ENCODE measurements at regions not wholly inside any gene's neighbourhood (a gene's known extent, or its start where the extent isn't known, plus 50 kb on each side); places are given as distances from the start of the nearest gene placed in this dataset.

DNA sequence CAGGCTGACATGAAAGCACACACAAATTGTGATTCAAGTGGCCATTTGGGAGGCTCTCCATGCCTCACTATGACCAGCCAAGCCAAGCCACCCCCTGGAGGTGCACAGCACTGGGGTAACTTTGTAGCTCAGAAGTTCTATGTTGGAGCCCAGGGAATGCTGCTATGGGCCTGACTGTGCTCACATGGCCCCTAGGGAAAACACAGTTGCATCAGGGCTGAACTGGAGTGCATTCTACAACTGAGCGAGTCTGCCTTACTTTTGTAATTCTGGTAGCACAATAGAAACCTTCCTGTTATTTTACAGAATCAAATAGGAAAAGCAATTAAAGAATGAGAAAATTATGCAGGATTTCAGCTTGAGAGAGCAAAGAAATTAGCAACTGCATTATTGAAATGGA, 455.5 kb upstream of the TRPC7 start:
- no peak overlapping the region for H4K8ac ChIP-seq (ENCODE audit: low read length)
- H3K4ac ChIP-seq (ENCODE audit: low read depth in 1 of 2, low read length in 2 of 2) = no peak overlapping the region
- H3K23ac ChIP-seq (ENCODE audit: low read length in 2 of 2) = no peak overlapping the region
- no peaks in the 10 kb centered on the region for H3K36me3 ChIP-seq (ENCODE audit: control insufficient read depth in 1 of 2, insufficient read depth in 2 of 2, low read depth in 1 of 2, low read length in 2 of 2)
- no peak overlapping the region for H2BK120ac ChIP-seq (ENCODE audit: low read depth, low read length)
- H3K27me3 ChIP-seq (ENCODE audit: control insufficient read depth in 1 of 2, insufficient read depth in 1 of 2, low read length in 2 of 2) = peaks cover 7 to 12% of the 10 kb centered on the region in 2 experiments
- no peak overlapping the region for H3K4me2 ChIP-seq (ENCODE audit: low read length, poor library complexity, severe bottlenecking)
- H3K14ac ChIP-seq (ENCODE audit: low read length in 2 of 2) = no peak overlapping the region
- no peak overlapping the region for H4K91ac ChIP-seq (ENCODE audit: low read length)
- H2BK15ac ChIP-seq (ENCODE audit: low read depth, poor library complexity, severe bottlenecking) = no peak overlapping the region
- H3K79me1 ChIP-seq (replicated peaks; ENCODE audit: low read length, poor library complexity, severe bottlenecking) = no peaks in the 10 kb centered on the region
- no peaks in the 10 kb centered on the region for H3K4me1 ChIP-seq (ENCODE audit: control insufficient read depth, insufficient read depth, low read depth, low read length)
- H2BK5ac ChIP-seq (ENCODE audit: low read depth, low read length, poor library complexity, severe bottlenecking) = no peak overlapping the region
- H3K9me3 ChIP-seq (ENCODE audit: control insufficient read depth, low read length) = no peaks in the 10 kb centered on the region
- no peak overlapping the region for H3K4me3 ChIP-seq (ENCODE audit: insufficient read depth in 1 of 2, low read depth in 1 of 2, low read length in 2 of 2)
- no peak for DNase-seq
- 100% methylated on average over 1 of the region's 1 CpG for WGBS
- H2AFZ ChIP-seq (ENCODE audit: low read depth, low read length) = no peak overlapping the region
- H3K18ac ChIP-seq (ENCODE audit: low read depth in 1 of 2, low read length in 2 of 2) = no peak overlapping the region
- no peak overlapping the region for H3K9ac ChIP-seq (ENCODE audit: low read length)
- H2BK12ac ChIP-seq (ENCODE audit: low read length in 2 of 2) = no peak overlapping the region
- no peak overlapping the region for H3K27ac ChIP-seq (ENCODE audit: low read length, poor library complexity, severe bottlenecking)
- no peak overlapping the region for H2AK5ac ChIP-seq (ENCODE audit: low read length, severe bottlenecking)

DNA sequence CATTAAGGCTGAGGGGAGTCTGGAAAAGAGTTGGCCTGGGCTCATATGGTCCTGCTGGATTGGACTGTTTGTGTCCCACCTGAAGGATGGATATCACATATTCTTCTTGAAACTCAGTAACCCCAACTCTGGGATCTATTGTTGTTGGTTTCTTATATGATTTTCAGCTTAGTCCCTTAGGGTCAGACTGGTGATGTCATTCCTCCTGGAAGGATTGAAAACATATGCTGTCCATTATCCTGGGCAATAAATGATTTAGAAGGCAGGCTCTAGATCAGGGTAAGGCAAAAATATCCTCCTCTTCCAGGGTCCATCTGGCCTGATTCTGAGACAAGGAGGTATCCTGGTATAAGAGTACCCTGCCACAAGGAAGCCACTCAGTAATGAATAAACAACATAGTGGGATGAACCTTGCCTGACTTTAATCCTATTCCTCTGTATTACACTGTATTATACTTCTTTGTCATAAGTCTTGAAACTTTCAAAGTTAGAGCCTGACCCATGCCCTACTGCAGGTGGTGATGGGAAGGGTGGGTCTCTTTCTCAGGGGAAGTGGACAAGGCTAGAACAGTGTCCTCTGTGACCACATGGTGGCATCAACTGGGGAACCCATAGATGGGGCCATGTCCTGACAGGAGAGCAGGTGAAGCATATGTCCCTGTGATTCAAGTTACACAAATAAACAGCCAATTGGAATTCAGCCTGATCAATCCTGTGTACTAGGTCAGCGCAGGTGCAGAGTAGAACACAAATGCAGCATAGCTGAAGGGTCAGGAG, 454.4 kb upstream of the TRPC7 start:
- no peak for DNase-seq
- no peaks in the 10 kb centered on the region for H3K9me3 ChIP-seq (ENCODE audit: control insufficient read depth, low read length)
- H3K14ac ChIP-seq (ENCODE audit: low read length in 2 of 2) = no peak overlapping the region
- H2AK5ac ChIP-seq (ENCODE audit: low read length, severe bottlenecking) = no peak overlapping the region
- no peak overlapping the region for H2BK15ac ChIP-seq (ENCODE audit: low read depth, poor library complexity, severe bottlenecking)
- 83% methylated on average over 1 of the region's 1 CpG for WGBS
- no peak overlapping the region for H3K18ac ChIP-seq (ENCODE audit: low read depth in 1 of 2, low read length in 2 of 2)
- H3K27ac ChIP-seq (ENCODE audit: low read length, poor library complexity, severe bottlenecking) = no peak overlapping the region
- no peak overlapping the region for H2BK120ac ChIP-seq (ENCODE audit: low read depth, low read length)
- no peak overlapping the region for H2BK5ac ChIP-seq (ENCODE audit: low read depth, low read length, poor library complexity, severe bottlenecking)
- no peaks in the 10 kb centered on the region for H3K36me3 ChIP-seq (ENCODE audit: control insufficient read depth in 1 of 2, insufficient read depth in 2 of 2, low read depth in 1 of 2, low read length in 2 of 2)
- H3K4me2 ChIP-seq (ENCODE audit: low read length, poor library complexity, severe bottlenecking) = no peak overlapping the region
- H3K4me1 ChIP-seq (ENCODE audit: control insufficient read depth, insufficient read depth, low read depth, low read length) = no peaks in the 10 kb centered on the region
- no peak overlapping the region for H2BK12ac ChIP-seq (ENCODE audit: low read length in 2 of 2)
- H3K4ac ChIP-seq (ENCODE audit: low read depth in 1 of 2, low read length in 2 of 2) = no peak overlapping the region
- no peak overlapping the region for H3K4me3 ChIP-seq (ENCODE audit: insufficient read depth in 1 of 2, low read depth in 1 of 2, low read length in 2 of 2)
- H3K9ac ChIP-seq (ENCODE audit: low read length) = no peak overlapping the region
- peaks cover 7 to 12% of the 10 kb centered on the region in 2 experiments for H3K27me3 ChIP-seq (ENCODE audit: control insufficient read depth in 1 of 2, insufficient read depth in 1 of 2, low read length in 2 of 2)
- no peak overlapping the region for H2AFZ ChIP-seq (ENCODE audit: low read depth, low read length)
- no peaks in the 10 kb centered on the region for H3K79me1 ChIP-seq (replicated peaks; ENCODE audit: low read length, poor library complexity, severe bottlenecking)
- no peak overlapping the region for H4K8ac ChIP-seq (ENCODE audit: low read length)
- no peak overlapping the region for H4K91ac ChIP-seq (ENCODE audit: low read length)
- H3K23ac ChIP-seq (ENCODE audit: low read length in 2 of 2) = no peak overlapping the region

DNA sequence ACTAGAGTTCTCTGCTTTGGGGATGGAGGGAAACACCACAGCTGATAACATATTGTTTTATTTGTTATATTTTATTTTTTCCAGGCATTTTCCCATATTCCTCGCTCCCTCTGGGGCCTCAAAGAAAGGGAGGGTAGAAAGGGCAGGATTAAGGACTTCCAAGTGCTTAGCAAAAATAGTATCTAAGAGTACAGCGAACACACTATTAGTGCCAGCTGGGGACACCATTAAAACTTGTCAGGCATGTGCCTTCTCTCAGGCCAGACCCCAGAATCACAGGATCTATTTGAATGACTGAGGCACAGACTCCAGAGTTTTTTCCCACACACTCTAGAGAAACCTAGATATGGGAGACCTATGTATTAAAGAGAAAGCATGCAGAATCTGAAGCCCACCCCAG, 451.0 kb upstream of the TRPC7 start:
- Histone ChIP-seq H2AFZ (ENCODE audit: low read depth, low read length) (no peak overlapping the region), H2BK15ac (ENCODE audit: low read depth, poor library complexity, severe bottlenecking) (no peak overlapping the region), H3K36me3 (ENCODE audit: control insufficient read depth in 1 of 2, insufficient read depth in 2 of 2, low read depth in 1 of 2, low read length in 2 of 2) (no peaks in the 10 kb centered on the region), H3K27ac (ENCODE audit: low read length, poor library complexity, severe bottlenecking) (no peak overlapping the region), H3K4me2 (ENCODE audit: low read length, poor library complexity, severe bottlenecking) (no peak overlapping the region), H2BK5ac (ENCODE audit: low read depth, low read length, poor library complexity, severe bottlenecking) (no peak overlapping the region), H3K79me1 (replicated peaks; ENCODE audit: low read length, poor library complexity, severe bottlenecking) (no peaks in the 10 kb centered on the region), H3K14ac (ENCODE audit: low read length in 2 of 2) (no peak overlapping the region), H2BK12ac (ENCODE audit: low read length in 2 of 2) (no peak overlapping the region), H3K9ac (ENCODE audit: low read length) (no peak overlapping the region), H4K8ac (ENCODE audit: low read length) (no peak overlapping the region), H3K9me3 (ENCODE audit: control insufficient read depth, low read length) (no peaks in the 10 kb centered on the region), H2AK5ac (ENCODE audit: low read length, severe bottlenecking) (no peak overlapping the region), H3K23ac (ENCODE audit: low read length in 2 of 2) (no peak overlapping the region), H3K4me3 (ENCODE audit: insufficient read depth in 1 of 2, low read depth in 1 of 2, low read length in 2 of 2) (no peak overlapping the region), H3K4me1 (ENCODE audit: control insufficient read depth, insufficient read depth, low read depth, low read length) (no peaks in the 10 kb centered on the region), H3K4ac (ENCODE audit: low read depth in 1 of 2, low read length in 2 of 2) (no peak overlapping the region), H2BK120ac (ENCODE audit: low read depth, low read length) (no peak overlapping the region), H4K91ac (ENCODE audit: low read length) (no peak overlapping the region), H3K27me3 (ENCODE audit: control insufficient read depth in 1 of 2, insufficient read depth in 1 of 2, low read length in 2 of 2) (peaks cover 7 to 12% of the 10 kb centered on the region in 2 experiments), H3K18ac (ENCODE audit: low read depth in 1 of 2, low read length in 2 of 2) (no peak overlapping the region)
- 91% methylated on average over 2 of the region's 2 CpGs for WGBS
- no peak for DNase-seq

DNA sequence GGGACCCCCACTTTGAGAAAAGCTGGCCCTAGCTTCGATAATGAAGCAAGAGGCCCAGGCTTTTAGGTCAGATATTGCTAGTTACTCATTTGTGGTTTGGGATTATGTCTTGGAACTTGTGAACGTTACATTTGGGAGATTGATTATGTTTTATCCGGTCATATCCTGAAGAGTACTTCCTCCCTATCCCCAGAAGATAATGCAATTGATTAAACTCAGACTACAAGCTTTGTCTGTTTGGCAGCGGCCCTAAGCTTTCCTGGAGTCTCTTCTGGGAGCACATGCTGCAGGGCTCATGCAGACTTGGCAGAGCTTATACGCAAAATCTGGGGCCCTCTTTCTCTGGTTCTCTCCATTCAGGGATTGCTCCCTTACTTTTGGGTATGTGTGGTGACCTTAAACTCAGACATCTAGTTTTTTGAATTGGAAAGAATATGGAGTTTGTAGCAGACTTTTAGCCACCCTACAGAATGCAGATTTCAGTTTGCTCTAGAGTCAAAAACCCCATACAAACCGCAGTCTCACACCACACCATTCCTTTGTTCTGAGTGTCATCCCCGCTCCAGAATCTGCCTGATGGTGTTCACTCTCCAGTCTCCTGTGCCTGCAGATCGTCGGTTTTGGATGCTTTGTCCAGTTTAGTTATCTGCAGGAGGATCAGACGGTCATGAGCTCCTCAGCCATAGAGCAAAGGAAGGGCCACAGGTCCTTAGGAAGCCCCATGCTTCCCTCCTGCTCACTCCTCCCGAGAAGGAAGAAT, 449.5 kb upstream of the TRPC7 start:
- no peaks in the 10 kb centered on the region for H3K36me3 ChIP-seq (ENCODE audit: control insufficient read depth in 1 of 2, insufficient read depth in 2 of 2, low read depth in 1 of 2, low read length in 2 of 2)
- no peaks in the 10 kb centered on the region for H3K9me3 ChIP-seq (ENCODE audit: control insufficient read depth, low read length)
- no peak overlapping the region for H2BK12ac ChIP-seq (ENCODE audit: low read length in 2 of 2)
- H4K91ac ChIP-seq (ENCODE audit: low read length) = no peak overlapping the region
- no peak overlapping the region for H2AK5ac ChIP-seq (ENCODE audit: low read length, severe bottlenecking)
- peak; percentile 15 for DNase-seq
- no peak overlapping the region for H2BK120ac ChIP-seq (ENCODE audit: low read depth, low read length)
- no peak overlapping the region for H2BK15ac ChIP-seq (ENCODE audit: low read depth, poor library complexity, severe bottlenecking)
- WGBS = 81% methylated on average over 11 of the region's 11 CpGs
- H3K4me2 ChIP-seq (ENCODE audit: low read length, poor library complexity, severe bottlenecking) = no peak overlapping the region
- H2AFZ ChIP-seq (ENCODE audit: low read depth, low read length) = no peak overlapping the region
- H3K4ac ChIP-seq (ENCODE audit: low read depth in 1 of 2, low read length in 2 of 2) = no peak overlapping the region
- H3K79me1 ChIP-seq (replicated peaks; ENCODE audit: low read length, poor library complexity, severe bottlenecking) = no peaks in the 10 kb centered on the region
- H3K27me3 ChIP-seq (ENCODE audit: control insufficient read depth in 1 of 2, insufficient read depth in 1 of 2, low read length in 2 of 2) = peaks cover 7 to 9% of the 10 kb centered on the region in 2 experiments
- H2BK5ac ChIP-seq (ENCODE audit: low read depth, low read length, poor library complexity, severe bottlenecking) = no peak overlapping the region
- no peak overlapping the region for H3K23ac ChIP-seq (ENCODE audit: low read length in 2 of 2)
- peak overlapping the region; percentile 43 for H3K9ac ChIP-seq (ENCODE audit: low read length)
- H3K4me1 ChIP-seq (ENCODE audit: control insufficient read depth, insufficient read depth, low read depth, low read length) = no peaks in the 10 kb centered on the region
- H3K27ac ChIP-seq (ENCODE audit: low read length, poor library complexity, severe bottlenecking) = no peak overlapping the region
- H3K4me3 ChIP-seq (ENCODE audit: insufficient read depth in 1 of 2, low read depth in 1 of 2, low read length in 2 of 2) = no peak overlapping the region
- no peak overlapping the region for H3K18ac ChIP-seq (ENCODE audit: low read depth in 1 of 2, low read length in 2 of 2)
- no peak overlapping the region for H4K8ac ChIP-seq (ENCODE audit: low read length)
- H3K14ac ChIP-seq (ENCODE audit: low read length in 2 of 2) = no peak overlapping the region
